ENCODE measurements at regions not wholly inside any gene's neighbourhood (a gene's known extent, or its start where the extent isn't known, plus 50 kb on each side); places are given as distances from the start of the nearest gene placed in this dataset.
A peak's percentile ranks its signal among the peaks of the same experiment; 100 is the strongest.

DNA sequence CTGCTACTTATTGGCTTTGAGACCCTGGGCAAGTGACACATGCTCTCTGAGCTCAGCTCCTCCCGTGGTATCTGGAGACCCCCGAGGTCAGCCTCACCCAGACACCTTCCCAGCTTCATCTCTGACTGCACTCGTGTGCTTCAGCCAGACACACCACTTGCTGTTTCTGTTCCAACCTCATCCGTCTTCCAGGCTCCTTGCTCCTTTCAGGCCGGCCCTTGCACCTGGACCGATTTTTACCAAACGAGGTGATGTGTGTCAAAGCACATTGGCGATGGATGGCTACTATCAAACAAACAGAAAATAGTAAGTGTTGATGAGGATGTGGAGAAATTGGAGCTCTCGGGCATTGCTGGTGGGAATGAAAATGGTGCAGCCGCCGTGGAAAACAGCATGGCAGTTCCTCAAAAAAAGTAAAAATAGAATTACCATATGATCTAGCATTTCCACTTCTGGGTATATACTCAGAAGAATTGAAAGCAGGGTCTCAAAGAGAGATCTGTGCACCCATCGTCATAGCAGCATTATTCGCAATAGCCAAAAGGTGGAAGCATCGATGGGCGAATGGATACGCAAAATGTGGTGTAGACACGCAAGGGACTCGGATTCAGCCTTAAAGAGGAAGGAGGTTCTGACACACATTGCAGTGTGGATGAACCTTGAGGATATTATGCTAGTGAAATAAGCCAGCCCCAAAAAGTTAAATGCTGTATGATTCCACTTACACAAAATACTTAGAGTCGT lies 96.1 kb upstream of the IER5L start:
- Histone ChIP-seq H3K27me3 (ENCODE audit: low read depth) (peaks cover 5% of the 10 kb centered on the region; the same call in 1 of the 2 replicates), H3K4me1 (peaks cover 4% of the 10 kb centered on the region; the same call in 1 of the 2 replicates), H3K36me3 (replicated peaks) (no peaks in the 10 kb centered on the region), H3K9me3 (no peaks in the 10 kb centered on the region), H3K4me3 (no peak overlapping the region)
- in situ Hi-C loops (cut with MboI; ENCODE audit: low sequenced_read_pairs): no loop called here
- peak in 1 of 2 experiments; percentile 3 for DNase-seq (ENCODE audit: low spot score in 2 of 2)

GRCh38 chr9:129273136-129273895 lies 95.3 kb upstream of the IER5L start:
- DNase-seq (ENCODE audit: low spot score in 2 of 2): peak in 1 of 2 experiments; percentile 5
- Histone ChIP-seq H3K9me3 (no peaks in the 10 kb centered on the region), H3K4me3 (no peak overlapping the region), H3K4me1 (peaks cover 4% of the 10 kb centered on the region; the same call in 1 of the 2 replicates), H3K27me3 (ENCODE audit: low read depth) (peaks cover 5% of the 10 kb centered on the region; the same call in 1 of the 2 replicates), H3K36me3 (replicated peaks) (no peaks in the 10 kb centered on the region)
- in situ Hi-C loops (cut with MboI; ENCODE audit: low sequenced_read_pairs): no loop called here

DNA sequence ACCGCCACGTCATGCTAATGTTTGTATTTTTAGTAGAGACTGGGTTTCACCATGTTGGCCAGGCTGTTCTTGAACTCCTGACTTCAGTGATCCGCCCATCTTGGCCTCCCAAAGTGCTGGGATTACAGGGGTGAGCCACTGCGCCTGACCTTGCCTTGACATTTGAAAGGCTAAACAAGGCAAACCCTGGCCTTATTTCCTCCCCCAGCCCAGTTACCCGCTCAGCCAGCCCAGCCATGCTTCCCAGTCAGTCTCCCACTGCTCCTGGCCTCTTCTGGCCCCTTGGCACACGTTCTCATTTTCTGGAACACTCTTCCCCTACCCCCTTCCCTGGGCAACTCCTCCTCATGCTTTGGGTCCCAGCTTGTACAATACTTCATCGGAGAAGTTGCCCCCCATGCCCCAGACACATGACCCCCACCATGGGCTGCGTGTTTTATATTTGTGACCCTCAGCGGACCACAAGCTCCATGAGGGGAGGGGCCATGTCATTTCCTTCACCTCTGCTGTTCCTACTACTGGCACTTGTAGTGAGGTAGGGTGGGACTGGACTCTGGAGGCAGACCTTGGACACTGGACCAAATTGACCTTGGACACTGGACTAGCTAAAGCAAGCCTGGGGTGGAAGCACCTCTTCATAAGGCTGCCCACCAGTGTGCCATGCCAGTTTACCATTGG lies 94.4 kb upstream of the IER5L start:
- peak in 1 of 2 experiments; percentile 2 for DNase-seq (ENCODE audit: low spot score in 2 of 2)
- Histone ChIP-seq H3K4me3 (no peak overlapping the region), H3K4me1 (peaks cover 4% of the 10 kb centered on the region; the same call in 1 of the 2 replicates), H3K36me3 (replicated peaks) (no peaks in the 10 kb centered on the region), H3K9me3 (no peaks in the 10 kb centered on the region), H3K27me3 (ENCODE audit: low read depth) (peaks cover 5% of the 10 kb centered on the region; the same call in 1 of the 2 replicates)
- in situ Hi-C loops (cut with MboI; ENCODE audit: low sequenced_read_pairs): no loop called here

DNA sequence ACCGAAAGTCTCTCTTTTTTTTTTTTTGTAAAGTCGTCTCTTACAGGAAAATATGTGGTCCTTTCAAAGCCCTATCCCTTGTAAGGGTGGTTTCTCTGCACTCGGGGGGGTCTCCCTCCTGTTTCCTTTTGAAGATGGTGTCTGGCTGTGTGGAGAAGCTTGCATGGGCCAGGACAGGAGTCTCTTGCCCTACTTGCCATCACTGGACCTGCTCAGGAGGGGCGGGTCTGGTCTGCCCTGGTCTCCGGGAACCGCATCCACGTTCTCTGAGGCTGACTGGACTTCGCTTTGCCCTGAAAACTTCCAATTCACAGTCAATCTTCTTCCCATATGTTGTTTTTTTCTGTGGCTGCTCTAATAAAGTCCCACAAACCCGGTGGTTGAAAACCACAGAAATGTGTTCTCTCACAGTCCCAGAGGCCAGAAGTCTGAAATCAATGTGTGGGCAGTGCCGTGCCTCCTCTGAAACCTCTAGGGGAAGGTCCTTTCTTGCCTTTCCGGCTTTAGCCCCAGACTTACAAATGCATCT lies 92.9 kb upstream of the IER5L start:
- in situ Hi-C loops (cut with MboI; ENCODE audit: low sequenced_read_pairs): no loop called here
- Histone ChIP-seq H3K27me3 (ENCODE audit: low read depth) (peaks cover 5% of the 10 kb centered on the region; the same call in 1 of the 2 replicates), H3K4me3 (no peak overlapping the region), H3K9me3 (no peaks in the 10 kb centered on the region), H3K4me1 (peaks cover 4% of the 10 kb centered on the region; the same call in 1 of the 2 replicates), H3K36me3 (replicated peaks) (no peaks in the 10 kb centered on the region)
- DNase-seq (ENCODE audit: low spot score in 2 of 2): no peak

DNA sequence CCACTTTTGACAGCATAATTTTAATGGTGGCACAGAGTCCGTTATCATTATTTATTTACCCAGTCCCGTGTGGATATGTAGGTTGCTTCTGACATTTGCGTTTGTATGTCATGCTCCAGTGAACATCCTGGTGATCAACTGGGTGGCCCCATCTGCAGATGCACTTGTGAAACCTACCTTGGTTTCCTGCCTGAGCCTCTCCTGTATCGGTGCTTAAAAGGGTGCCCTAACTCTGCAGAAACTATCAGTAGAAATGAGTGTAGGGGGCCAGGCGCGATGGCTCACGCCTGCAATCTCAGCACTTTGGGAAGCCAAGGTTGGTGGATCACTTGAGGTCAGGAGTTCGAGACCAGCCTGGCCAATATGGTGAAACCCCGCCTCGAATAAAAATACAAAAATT lies 92.1 kb upstream of the IER5L start:
- in situ Hi-C loops (cut with MboI; ENCODE audit: low sequenced_read_pairs): no loop called here

GRCh38 chr9:129267141-129267540 lies 89.1 kb upstream of the IER5L start:
- Histone ChIP-seq H3K9me3 (no peaks in the 10 kb centered on the region), H3K4me3 (no peak overlapping the region), H3K36me3 (replicated peaks) (no peaks in the 10 kb centered on the region), H3K4me1 (no peaks in the 10 kb centered on the region), H3K27me3 (ENCODE audit: low read depth) (no peaks in the 10 kb centered on the region)
- in situ Hi-C loops (cut with MboI; ENCODE audit: low sequenced_read_pairs): no loop called here
- no peak for DNase-seq (ENCODE audit: low spot score in 2 of 2)

More for the DNA sequence above, 92.1 kb upstream of the IER5L start:
- Histone ChIP-seq H3K9me3 (no peaks in the 10 kb centered on the region), H3K4me1 (no peaks in the 10 kb centered on the region), H3K36me3 (replicated peaks) (no peaks in the 10 kb centered on the region), H3K4me3 (no peak overlapping the region), H3K27me3 (ENCODE audit: low read depth) (peaks cover 5% of the 10 kb centered on the region; the same call in 1 of the 2 replicates)
- no peak for DNase-seq (ENCODE audit: low spot score in 2 of 2)

DNA sequence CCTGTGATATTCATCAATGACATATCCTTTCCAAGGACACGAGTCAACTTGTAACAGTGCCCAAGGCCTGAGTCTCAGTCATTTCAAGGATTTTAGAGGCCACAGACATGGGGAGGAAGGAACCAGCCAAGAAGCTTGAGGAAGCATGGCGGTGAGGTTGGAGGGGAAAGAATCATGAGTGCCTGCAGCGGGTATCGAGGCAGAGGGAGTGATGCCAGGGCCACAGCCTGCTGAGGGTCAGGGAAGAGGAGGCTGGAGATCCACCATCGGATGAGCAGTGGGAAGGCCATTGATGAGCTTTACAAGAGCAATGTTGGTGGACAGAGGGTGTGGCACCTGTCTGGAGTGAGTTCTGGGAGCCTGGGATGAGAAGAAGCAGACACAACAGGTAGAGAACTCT lies 88.5 kb upstream of the IER5L start:
- no peaks in the 10 kb centered on the region for H3K27me3 ChIP-seq (ENCODE audit: low read depth)
- no peak overlapping the region for H3K4me3 ChIP-seq
- H3K4me1 ChIP-seq: no peaks in the 10 kb centered on the region
- no peak for DNase-seq (ENCODE audit: low spot score in 2 of 2)
- no peaks in the 10 kb centered on the region for H3K9me3 ChIP-seq
- in situ Hi-C loops (cut with MboI; ENCODE audit: low sequenced_read_pairs): no loop called here
- no peaks in the 10 kb centered on the region for H3K36me3 ChIP-seq (replicated peaks)

- no peak overlapping the region for H3K4me3 ChIP-seq
- DNase-seq (ENCODE audit: low spot score in 2 of 2): no peak
- no peaks in the 10 kb centered on the region for H3K4me1 ChIP-seq
- in situ Hi-C loops (cut with MboI; ENCODE audit: low sequenced_read_pairs): no loop called here
- no peaks in the 10 kb centered on the region; the same call in 1 of the 2 replicates for H3K27me3 ChIP-seq (ENCODE audit: low read depth)
- H3K9me3 ChIP-seq: no peaks in the 10 kb centered on the region
- H3K36me3 ChIP-seq (replicated peaks): no peaks in the 10 kb centered on the region
These were observed 86.3 kb upstream of the IER5L start for GRCh38 chr9:129264388-129264787.

GRCh38 chr9:129263836-129264235 lies 85.8 kb upstream of the IER5L start:
- Histone ChIP-seq H3K27me3 (ENCODE audit: low read depth) (no peaks in the 10 kb centered on the region; the same call in 1 of the 2 replicates), H3K9me3 (no peaks in the 10 kb centered on the region), H3K36me3 (replicated peaks) (no peaks in the 10 kb centered on the region), H3K4me1 (no peaks in the 10 kb centered on the region), H3K4me3 (no peak overlapping the region)
- in situ Hi-C loops (cut with MboI; ENCODE audit: low sequenced_read_pairs): no loop called here
- DNase-seq (ENCODE audit: low spot score in 2 of 2): no peak

- H3K36me3 ChIP-seq (replicated peaks): no peaks in the 10 kb centered on the region
- in situ Hi-C loops (cut with MboI; ENCODE audit: low sequenced_read_pairs): no loop called here
- no peak for DNase-seq (ENCODE audit: low spot score in 2 of 2)
These were observed 84.2 kb upstream of the IER5L start for GRCh38 chr9:129262261-129262660.

DNA sequence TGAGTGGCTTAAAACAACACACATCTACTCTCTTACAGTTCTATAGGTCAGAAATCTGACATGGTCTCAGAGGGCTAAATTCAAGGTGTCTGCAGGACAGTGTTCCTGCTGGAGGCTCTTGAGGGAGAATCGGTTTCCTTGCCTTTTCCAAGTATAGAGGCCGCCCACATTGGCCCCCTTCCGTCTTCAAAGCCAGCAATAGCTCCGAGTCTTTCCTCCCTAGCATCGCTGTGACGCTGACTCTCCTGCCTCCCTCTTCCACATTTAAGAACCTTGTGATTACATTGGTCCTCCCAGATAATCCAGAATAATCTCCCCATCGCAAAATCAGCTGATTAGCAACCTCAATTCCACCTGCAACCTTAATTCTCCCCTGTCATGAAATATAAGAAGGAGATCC lies 81.3 kb upstream of the IER5L start:
- in situ Hi-C loops (cut with MboI; ENCODE audit: low sequenced_read_pairs): no loop called here
- Histone ChIP-seq H3K4me1 (peaks cover 4% of the 10 kb centered on the region), H3K4me3 (no peak overlapping the region), H3K27me3 (ENCODE audit: low read depth) (no peaks in the 10 kb centered on the region; the same call in 1 of the 2 replicates), H3K9me3 (no peaks in the 10 kb centered on the region), H3K36me3 (replicated peaks) (no peaks in the 10 kb centered on the region)
- DNase-seq (ENCODE audit: low spot score in 2 of 2): no peak

More at GRCh38 chr9:129262261-129262660, 84.2 kb upstream of the IER5L start:
- Histone ChIP-seq H3K4me1 (peaks cover 4% of the 10 kb centered on the region), H3K27me3 (ENCODE audit: low read depth) (no peaks in the 10 kb centered on the region; the same call in 1 of the 2 replicates), H3K4me3 (no peak overlapping the region), H3K9me3 (no peaks in the 10 kb centered on the region)

- in situ Hi-C loops (cut with MboI; ENCODE audit: low sequenced_read_pairs): no loop called here
- no peak for DNase-seq (ENCODE audit: low spot score in 2 of 2)
- Histone ChIP-seq H3K36me3 (replicated peaks) (no peaks in the 10 kb centered on the region), H3K9me3 (no peaks in the 10 kb centered on the region), H3K4me3 (no peak overlapping the region), H3K27me3 (ENCODE audit: low read depth) (no peaks in the 10 kb centered on the region; the same call in 1 of the 2 replicates), H3K4me1 (peaks cover 4% of the 10 kb centered on the region)
These were observed 80.8 kb upstream of the IER5L start for GRCh38 chr9:129258823-129259301.

DNA sequence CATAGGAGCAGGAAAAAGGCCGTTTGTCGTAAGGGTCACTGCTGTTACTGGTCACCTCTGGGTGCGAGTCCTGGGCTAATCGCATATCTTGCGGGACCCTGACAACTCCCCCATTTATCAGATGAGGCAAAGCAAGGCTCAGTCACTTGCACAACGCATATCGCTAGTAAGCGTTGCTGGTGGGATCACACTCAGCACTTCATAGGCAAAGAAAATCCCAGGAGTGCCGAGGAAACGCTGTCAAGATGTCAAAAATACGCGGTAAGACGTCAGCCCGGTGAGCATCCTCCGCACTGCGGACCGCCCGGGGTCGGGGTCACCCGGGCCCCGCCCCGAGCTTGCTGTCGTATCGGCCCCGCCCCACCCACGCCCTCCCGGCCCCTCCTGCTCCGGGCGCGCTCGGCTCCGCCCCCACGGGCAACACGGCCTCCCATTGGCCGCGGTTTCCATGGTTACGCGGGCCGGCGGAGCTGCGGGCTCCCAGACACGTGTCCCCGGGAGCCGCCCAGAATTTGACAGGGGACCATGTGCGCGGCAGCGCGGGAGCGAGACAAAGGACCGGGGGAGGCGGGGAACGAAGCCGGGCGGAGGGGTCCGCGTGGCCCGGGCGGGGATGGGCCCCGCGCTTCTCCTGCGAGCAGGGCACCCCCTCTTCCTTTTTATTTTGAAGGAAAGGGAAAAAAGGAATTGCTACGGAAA lies 80.2 kb upstream of the IER5L start:
- Histone ChIP-seq H3K4me1 (peaks cover 4% of the 10 kb centered on the region), H3K9me3 (no peaks in the 10 kb centered on the region), H3K27me3 (ENCODE audit: low read depth) (no peaks in the 10 kb centered on the region; the same call in 1 of the 2 replicates), H3K36me3 (replicated peaks) (no peaks in the 10 kb centered on the region), H3K4me3 (no peak overlapping the region)
- in situ Hi-C loops (cut with MboI; ENCODE audit: low sequenced_read_pairs): no loop called here
- peak; percentile 86 to 97 for DNase-seq (ENCODE audit: low spot score in 2 of 2)

Measured in HAP-1 (cell line).